Posterior vena cava (tissue), 2 donors: ENCODE measurements at regions not wholly inside any gene's neighbourhood (a gene's known extent, or its start where the extent isn't known, plus 50 kb on each side); places are given as distances from the start of the nearest gene placed in this dataset.
A peak's percentile ranks its signal among the peaks of the same experiment; 100 is the strongest.
"Not testable (repeated sequence)": the region's sequence is repeated elsewhere in the genome, so short reads cannot be mapped to it uniquely, and the experiment has no call there.

ENCODE experiments used
- DNase-seq: peaks from one replicate; pipeline ENCODE4 v3.0.0-alpha.2; 2020; ENCODE audit warnings: low spot score
- intact Hi-C, 2 donors: fragments of 100-400 bp; cut with DNase I; formaldehyde crosslinking; loops; one replicate each; pipeline versions ENCODE4 v1.14.1 to v1.14.2; 2022 to 2023
- donor health status: DM: yes; HTN: yes; CAD: no.
- donor health status: DM: yes; HTN: yes; CAD: no.

GRCh38 chr5:26569241-26569928 is 469.0 kb downstream of the CDH9 start:
- intact Hi-C loops = no loop called here
- DNase-seq = peak; percentile 58

- intact Hi-C loops = no loop called here
- DNase-seq = peak; percentile 58
Measured at GRCh38 chr5:26568316-26568715, 470.1 kb downstream of the CDH9 start.

GRCh38 chr5:26563979-26564378 is 474.4 kb downstream of the CDH9 start:
- intact Hi-C loops = no loop called here
- no peak for DNase-seq

GRCh38 chr5:26553079-26553478 is 485.3 kb downstream of the CDH9 start:
- no peak for DNase-seq
- intact Hi-C loops = loop anchor here in 1 of 2 donors (10.0 kb wide), 1 partner anchor 958 kb away; no protein-coding TSS in a partner anchor

GRCh38 chr5:26543987-26544386 is 494.4 kb downstream of the CDH9 start:
- intact Hi-C loops = no loop called here
- no peak for DNase-seq

- DNase-seq = no peak
Measured at GRCh38 chr5:26538226-26538625, 500.2 kb downstream of the CDH9 start.

GRCh38 chr5:26535215-26535614 is 503.2 kb downstream of the CDH9 start:
- intact Hi-C loops = no loop called here
- DNase-seq = no peak

More at GRCh38 chr5:26538226-26538625, 500.2 kb downstream of the CDH9 start:
- intact Hi-C loops = loop anchor here in 1 of 2 donors (2.0 kb wide), 1 partner anchor 33 kb away; no protein-coding TSS in a partner anchor

- DNase-seq = no peak
- intact Hi-C loops = no loop called here
Measured at GRCh38 chr5:26530305-26530704, 508.1 kb downstream of the CDH9 start.

GRCh38 chr5:26519245-26519644 is 519.1 kb downstream of the CDH9 start:
- no peak for DNase-seq
- intact Hi-C loops = no loop called here

- DNase-seq = no peak
- intact Hi-C loops = no loop called here
Measured at GRCh38 chr5:26518065-26518464, 520.3 kb downstream of the CDH9 start.

- DNase-seq = no peak
- intact Hi-C loops = no loop called here
Measured at GRCh38 chr5:26498972-26499371, 539.4 kb downstream of the CDH9 start.

- intact Hi-C loops = no loop called here
Measured at GRCh38 chr5:26495437-26495836, 542.9 kb downstream of the CDH9 start.

GRCh38 chr5:26492906-26493459 is 545.4 kb downstream of the CDH9 start:
- no peak for DNase-seq
- intact Hi-C loops = no loop called here

More at GRCh38 chr5:26495437-26495836, 542.9 kb downstream of the CDH9 start:
- no peak for DNase-seq

GRCh38 chr5:26487553-26487952 is 550.8 kb downstream of the CDH9 start:
- DNase-seq = no peak
- intact Hi-C loops = no loop called here

GRCh38 chr5:26486631-26487030 is 551.8 kb downstream of the CDH9 start:
- intact Hi-C loops = no loop called here
- no peak for DNase-seq

GRCh38 chr5:26485146-26485860 is 553.1 kb downstream of the CDH9 start:
- intact Hi-C loops, DNase-seq: not testable (repeated sequence)

GRCh38 chr5:26482810-26483375 is 555.5 kb downstream of the CDH9 start:
- intact Hi-C loops = no loop called here
- no peak for DNase-seq

- no peak for DNase-seq
- intact Hi-C loops = no loop called here
Measured at GRCh38 chr5:26482076-26482809, 556.1 kb downstream of the CDH9 start.

- intact Hi-C loops = no loop called here
Measured at GRCh38 chr5:26470439-26470838, 567.9 kb downstream of the CDH9 start.

GRCh38 chr5:26439121-26439520 is 599.3 kb downstream of the CDH9 start:
- intact Hi-C loops = no loop called here

More at GRCh38 chr5:26470439-26470838, 567.9 kb downstream of the CDH9 start:
- no peak for DNase-seq

More at GRCh38 chr5:26439121-26439520, 599.3 kb downstream of the CDH9 start:
- DNase-seq = no peak
